Left kidney (tissue), 1 donor: ENCODE measurements at regions not wholly inside any gene's neighbourhood (a gene's known extent, or its start where the extent isn't known, plus 50 kb on each side); places are given as distances from the start of the nearest gene placed in this dataset.
A peak's percentile ranks its signal among the peaks of the same experiment; 100 is the strongest.

ENCODE experiments used
- DNase-seq: peaks from one replicate; pipeline ENCODE4 v3.0.0-alpha.2; 2013

GRCh38 chr11:127218275-127218608 lies 217.7 kb upstream of the KIRREL3 start:
- no peak for DNase-seq

- DNase-seq = no peak
Observed at GRCh38 chr11:127217452-127218274, 217.1 kb upstream of the KIRREL3 start.

- DNase-seq = no peak
Observed at GRCh38 chr11:127205688-127206217, 205.2 kb upstream of the KIRREL3 start.

- DNase-seq = no peak
Observed at GRCh38 chr11:127203490-127203889, 202.9 kb upstream of the KIRREL3 start.

- DNase-seq = no peak
Observed at GRCh38 chr11:127202105-127202504, 201.5 kb upstream of the KIRREL3 start.

GRCh38 chr11:127199306-127199801 lies 198.8 kb upstream of the KIRREL3 start:
- DNase-seq = no peak

- DNase-seq = peak; percentile 2
Observed at GRCh38 chr11:127195501-127196120, 195.0 kb upstream of the KIRREL3 start.

- no peak for DNase-seq
Observed at GRCh38 chr11:127194521-127194920, 194.0 kb upstream of the KIRREL3 start.

- DNase-seq = no peak
Observed at GRCh38 chr11:127193950-127194349, 193.4 kb upstream of the KIRREL3 start.

- no peak for DNase-seq
Observed at GRCh38 chr11:127191689-127192088, 191.1 kb upstream of the KIRREL3 start.

GRCh38 chr11:127191261-127191660 lies 190.7 kb upstream of the KIRREL3 start:
- DNase-seq = no peak

GRCh38 chr11:127182586-127183203 lies 182.1 kb upstream of the KIRREL3 start:
- DNase-seq = no peak

GRCh38 chr11:127157225-127157624 lies 156.7 kb upstream of the KIRREL3 start:
- no peak for DNase-seq

GRCh38 chr11:127149410-127149809 lies 148.8 kb upstream of the KIRREL3 start:
- no peak for DNase-seq

GRCh38 chr11:127143251-127143650 lies 142.7 kb upstream of the KIRREL3 start:
- no peak for DNase-seq

- DNase-seq = no peak
Observed at GRCh38 chr11:127138613-127139012, 138.0 kb upstream of the KIRREL3 start.

- peak; percentile 48 for DNase-seq
Observed at GRCh38 chr11:127137771-127138280, 137.3 kb upstream of the KIRREL3 start.

- no peak for DNase-seq
Observed at GRCh38 chr11:127136438-127136837, 135.9 kb upstream of the KIRREL3 start.

- no peak for DNase-seq
Observed at GRCh38 chr11:127135256-127135655, 134.7 kb upstream of the KIRREL3 start.

GRCh38 chr11:127133061-127133460 lies 132.5 kb upstream of the KIRREL3 start:
- DNase-seq = no peak

- DNase-seq = no peak
Observed at GRCh38 chr11:127130321-127130720, 129.8 kb upstream of the KIRREL3 start.

- DNase-seq = no peak
Observed at GRCh38 chr11:127126986-127127385, 126.4 kb upstream of the KIRREL3 start.

GRCh38 chr11:127119356-127119755 lies 118.8 kb upstream of the KIRREL3 start:
- DNase-seq = no peak
